Transverse colon (tissue), 4 donors: ENCODE measurements at regions not wholly inside any gene's neighbourhood (a gene's known extent, or its start where the extent isn't known, plus 50 kb on each side); places are given as distances from the start of the nearest gene placed in this dataset.

Experiments used
- CTCF ChIP-seq, 5 experiments: fragments of 200-600 bp in 3 of 5; fragments of 450-650 bp in 2 of 5; sonication (generic) in 3 of 5; IDR thresholded peaks; 1 replicate in 2 of 5; 2 replicates in 3 of 5; pipeline ENCODE4 v1.5.1; 2016 to 2017; ENCODE audit warnings: antibody characterized with exemption in 5 of 5, inconsistent platforms in 3 of 5, mild to moderate bottlenecking in 2 of 5, moderate library complexity in 1 of 5
- POLR2AphosphoS5 ChIP-seq, 3 donors: sonication (generic); formaldehyde crosslinking; IDR thresholded peaks; one replicate each; pipeline ENCODE4 v1.6.1; 2016; ENCODE audit warnings: antibody characterized with exemption in 3 of 3

GRCh38 chr6:22381845-22382544, 85.2 kb upstream of the PRL start:
- TF ChIP-seq CTCF (IDR thresholded peaks at IDR 0.05) (no peak), POLR2AphosphoS5 (IDR thresholded peaks at IDR 0.05) (no peak)
